ENCODE measurements at regions not wholly inside any gene's neighbourhood (a gene's known extent, or its start where the extent isn't known, plus 50 kb on each side); places are given as distances from the start of the nearest gene placed in this dataset.

DNA sequence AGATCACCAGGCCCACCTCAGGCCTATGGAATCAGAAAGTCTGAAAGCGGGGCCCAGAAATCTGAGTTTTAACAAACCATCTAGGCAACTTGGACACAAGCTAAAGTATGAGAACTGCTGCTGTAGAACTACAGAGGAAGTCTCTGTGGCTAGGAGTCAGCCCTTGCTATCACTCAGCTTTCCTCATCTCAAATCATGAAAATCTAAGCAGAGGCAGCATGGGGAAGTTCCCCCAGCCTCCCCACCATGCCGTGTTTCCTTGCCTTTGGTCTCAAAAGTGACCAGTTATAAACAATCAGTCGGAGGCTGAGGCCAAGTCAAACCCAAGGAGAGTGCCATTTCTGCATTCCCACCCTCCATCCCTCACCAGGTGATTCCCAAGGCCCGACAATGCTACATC, 404.7 kb downstream of the BCL11A start:
- TF ChIP-seq SUZ12 (IDR thresholded peaks at IDR 0.05; ENCODE audit: extremely low read depth, insufficient read depth, insufficient read length) (no peak), ZNF274 (IDR thresholded peaks at IDR 0.05; ENCODE audit: low read depth, low read length) (no peak)
